Ecto neural progenitor cell (in vitro differentiated cells): ENCODE measurements at regions not wholly inside any gene's neighbourhood (a gene's known extent, or its start where the extent isn't known, plus 50 kb on each side); places are given as distances from the start of the nearest gene placed in this dataset.

Experiments used
- DNase-seq: peaks from one replicate; pipeline ENCODE4 v3.0.0-alpha.2; 2018; ENCODE audit warnings: low spot score

DNA sequence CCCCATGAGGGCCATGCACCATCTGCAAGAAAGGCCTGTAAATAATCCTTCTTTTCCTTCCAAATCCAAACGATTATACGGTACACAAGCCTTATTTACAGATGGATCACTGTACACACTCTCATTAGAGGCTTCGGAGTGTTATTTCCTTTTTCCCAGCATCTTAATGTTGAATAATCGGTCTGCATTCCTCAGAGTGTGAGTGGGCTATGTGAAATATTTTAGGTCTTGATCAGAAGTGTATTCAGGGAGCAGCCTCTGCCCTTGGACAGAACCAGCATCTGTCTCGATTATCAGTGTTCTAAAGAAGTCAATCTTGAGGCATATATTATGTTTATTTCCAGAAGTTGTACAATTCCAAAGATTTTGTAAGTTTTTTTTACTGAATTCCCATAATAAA, 340.6 kb downstream of the SEC23A start:
- DNase-seq, result no peak

DNA sequence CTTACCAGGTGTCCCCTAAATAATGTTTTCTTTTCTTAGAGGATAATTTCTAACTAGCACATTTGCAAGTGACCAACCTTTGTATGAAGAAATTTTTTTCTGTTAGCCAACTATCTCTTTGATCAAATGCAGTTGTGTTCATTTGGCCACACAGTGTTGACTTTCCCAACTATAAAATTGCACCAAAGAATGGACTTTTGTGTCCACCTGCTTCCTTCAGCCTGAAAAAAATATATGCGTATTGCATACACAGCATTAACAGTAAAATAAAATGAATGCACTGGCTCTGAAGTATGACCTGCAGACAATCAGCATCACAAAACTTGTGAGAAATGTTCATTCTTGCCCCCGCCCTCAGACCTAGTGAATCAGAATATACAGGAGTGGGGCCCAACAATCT, 342.0 kb downstream of the SEC23A start:
- DNase-seq, result no peak

DNA sequence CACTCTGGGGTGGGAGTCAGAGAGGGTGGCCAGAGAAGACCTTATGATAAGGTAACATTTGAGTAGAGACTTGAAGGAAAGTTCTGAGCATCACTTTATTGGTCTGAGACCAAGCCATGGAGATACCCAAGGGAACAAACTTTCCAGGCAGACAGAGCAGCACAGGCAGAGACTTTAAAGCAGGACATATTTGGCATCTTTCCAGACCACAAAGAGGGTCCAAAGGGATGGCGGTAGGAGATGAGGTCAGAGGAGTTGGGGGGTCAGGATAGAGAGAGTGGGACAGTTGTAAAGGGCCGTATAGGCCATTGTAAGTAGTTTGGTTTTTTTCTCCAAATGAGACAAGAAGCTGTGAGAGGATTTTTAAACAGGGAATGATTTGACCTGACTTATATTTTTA, 344.4 kb downstream of the SEC23A start:
- DNase-seq, result no peak

DNA sequence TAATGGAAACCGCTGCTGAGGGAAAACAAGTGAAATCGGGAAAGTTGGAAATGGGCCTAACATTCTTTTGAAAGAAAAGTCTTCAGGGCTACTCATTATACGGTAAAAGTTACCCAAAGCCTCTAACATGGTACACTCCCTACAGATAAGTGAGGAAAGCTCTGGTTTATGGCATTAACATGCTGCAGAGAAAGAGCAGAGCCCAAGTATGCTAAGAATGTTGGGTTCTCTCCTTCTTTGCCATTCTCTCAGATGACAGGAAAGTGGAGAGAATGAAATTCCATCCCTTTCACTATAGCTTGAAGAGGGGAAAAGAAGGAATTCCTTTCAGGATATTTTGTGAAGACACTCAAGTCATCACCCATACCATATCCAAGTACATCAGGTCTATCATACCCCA, 348.0 kb downstream of the SEC23A start:
- DNase-seq, result no peak

DNA sequence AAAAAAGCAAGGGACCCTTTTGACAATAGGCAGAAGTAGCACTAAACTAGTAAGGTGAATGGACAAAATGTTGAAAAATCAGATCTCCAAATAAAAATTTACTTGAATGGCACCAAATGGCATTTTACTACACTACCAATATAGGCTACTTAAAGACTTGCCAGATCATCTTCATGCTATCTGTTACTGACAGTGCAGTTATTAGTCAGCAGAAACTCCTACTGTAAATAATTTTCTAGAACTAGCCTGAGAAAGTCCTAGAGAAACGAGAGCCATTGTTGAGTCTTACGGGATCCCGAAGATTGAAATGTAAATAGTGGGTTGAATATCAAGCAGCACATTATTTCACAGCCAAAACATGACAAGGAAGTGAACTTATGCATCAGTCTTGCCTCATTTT, 350.3 kb downstream of the SEC23A start:
- DNase-seq, result no peak

DNA sequence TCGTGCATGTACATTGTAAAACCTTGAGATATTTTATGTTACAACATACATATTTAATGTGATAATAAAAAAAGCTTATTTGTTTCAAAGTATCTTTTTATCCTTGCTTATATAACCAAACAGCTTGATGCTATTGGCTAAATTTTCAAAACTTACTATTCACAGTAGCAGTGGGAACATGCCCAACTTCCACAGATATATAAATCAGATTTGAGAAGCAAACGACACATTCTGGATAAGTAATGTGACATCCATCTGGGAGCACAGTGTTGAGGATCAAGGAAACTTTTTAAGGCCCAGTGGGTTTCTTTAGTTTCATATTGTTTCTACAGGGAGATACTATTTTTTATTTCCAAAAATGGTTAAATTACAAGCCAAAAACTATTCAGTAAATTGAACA, 350.7 kb downstream of the SEC23A start:
- DNase-seq, result no peak

DNA sequence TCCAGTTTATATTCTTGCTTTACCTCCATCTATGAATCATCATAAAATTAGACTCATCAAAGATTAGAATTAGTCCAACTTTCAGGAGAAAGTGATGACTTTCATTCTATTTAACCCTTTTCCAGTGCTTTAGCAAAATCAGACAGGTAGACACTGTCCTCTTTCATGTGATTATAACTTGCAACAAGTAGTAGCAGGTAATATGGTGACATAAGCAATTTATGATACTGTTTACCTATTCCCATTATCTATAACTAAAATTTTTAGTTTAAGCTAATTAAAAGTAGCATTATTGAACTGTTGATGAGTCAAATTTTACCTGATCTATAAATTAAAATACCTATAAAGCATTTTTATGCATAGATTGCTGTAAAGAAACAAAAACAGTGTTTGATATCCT, 351.6 kb downstream of the SEC23A start:
- no peak for DNase-seq

DNA sequence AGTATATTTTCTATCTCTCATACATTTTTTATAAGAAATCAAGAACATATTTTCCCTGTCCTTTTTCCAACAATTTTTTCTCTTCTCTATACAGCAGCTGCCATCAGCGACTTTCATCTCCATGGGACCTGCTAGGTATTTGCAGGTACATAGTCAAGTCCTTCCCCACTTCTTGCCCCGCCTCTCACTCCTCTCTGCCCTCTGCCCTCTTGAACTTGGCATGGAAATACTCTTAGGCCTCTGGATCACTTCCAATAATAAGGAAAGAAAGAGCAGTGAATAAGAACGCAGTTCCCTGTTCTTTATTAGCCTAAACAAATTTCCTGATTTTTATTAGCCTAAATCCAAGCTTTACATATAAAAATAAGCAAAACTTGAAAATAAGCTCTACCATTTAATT, 353.1 kb downstream of the SEC23A start:
- DNase-seq, result no peak

DNA sequence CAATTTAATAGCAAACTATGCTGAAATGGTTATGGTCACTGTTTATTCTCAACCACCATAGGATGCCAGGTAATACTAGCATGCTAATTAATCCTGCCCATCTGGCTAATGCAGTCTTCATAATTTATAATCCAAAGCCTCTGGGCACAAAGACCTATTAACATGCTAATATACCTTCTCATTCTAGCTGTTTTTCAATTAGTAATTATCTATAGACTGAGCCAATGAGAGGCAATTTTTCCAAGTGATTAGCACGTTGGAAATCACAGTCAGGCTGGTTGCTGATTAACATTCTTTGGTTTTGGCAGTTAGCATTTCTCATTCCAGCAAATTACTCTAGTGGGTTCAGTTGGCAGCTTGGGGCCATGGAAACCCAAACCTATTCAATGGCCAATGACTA, 357.2 kb downstream of the SEC23A start:
- DNase-seq, result no peak

DNA sequence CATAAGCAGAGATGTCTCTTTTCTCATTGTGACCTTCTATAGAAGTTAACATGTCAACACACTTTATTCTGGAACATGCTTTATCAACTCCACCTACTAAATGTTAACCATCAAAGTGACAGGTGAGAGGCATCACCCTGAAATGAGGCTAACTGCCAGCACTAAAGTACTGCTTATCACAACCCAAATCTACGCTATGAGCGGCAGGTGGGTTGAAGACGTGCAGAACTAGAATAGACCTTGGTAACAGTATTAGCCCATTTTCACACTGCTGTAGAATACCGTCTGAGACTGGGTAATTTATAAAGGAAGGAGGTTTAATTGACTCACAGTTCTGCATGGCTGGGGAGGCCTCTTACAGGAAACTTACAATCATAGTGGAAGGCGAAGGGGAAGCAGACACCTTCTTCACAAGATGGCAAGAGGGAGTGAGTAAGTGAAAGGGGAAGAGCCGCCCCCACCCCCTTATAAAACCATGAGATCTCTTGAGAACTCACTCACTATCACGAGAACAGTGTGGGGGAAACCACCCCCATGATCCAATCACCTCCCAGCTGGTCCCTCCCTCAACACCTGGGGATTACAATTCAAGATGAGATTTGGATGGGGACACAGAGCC, 359.0 kb downstream of the SEC23A start:
- no peak for DNase-seq

DNA sequence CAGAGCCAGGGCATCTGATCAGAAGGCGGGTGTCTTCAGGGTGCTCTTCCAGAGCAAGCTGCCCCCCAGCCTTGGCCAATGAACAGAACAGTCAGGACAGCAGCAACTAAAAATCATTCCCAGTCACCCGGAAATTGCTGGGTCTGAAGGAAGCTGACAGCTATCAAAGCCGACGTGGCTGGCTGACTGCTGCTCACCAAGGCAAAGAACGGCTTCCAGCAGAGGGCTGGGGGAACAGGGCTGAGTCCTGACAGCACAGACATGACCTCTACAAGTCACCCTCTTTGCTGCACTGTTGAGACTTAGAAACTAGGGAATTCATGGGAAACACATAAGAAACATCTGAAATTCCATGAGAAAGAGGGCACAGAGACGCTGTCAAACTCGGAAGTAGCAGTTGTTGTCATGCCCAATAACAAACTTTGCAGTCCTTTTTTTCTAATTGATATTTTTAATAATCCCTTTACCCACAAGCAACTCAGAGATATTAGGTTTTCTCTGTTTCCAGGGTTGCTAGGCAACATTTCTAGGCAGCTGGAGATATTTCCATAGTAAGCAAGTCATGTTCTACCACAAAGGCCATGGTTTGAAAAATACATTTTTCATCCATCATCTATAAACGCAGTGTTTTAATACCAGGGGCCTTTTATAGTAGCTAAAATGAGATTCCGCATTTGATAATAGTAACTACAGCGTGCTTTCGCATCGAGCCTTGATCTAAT, 365.2 kb downstream of the SEC23A start:
- DNase-seq, result peak; percentile 49

DNA sequence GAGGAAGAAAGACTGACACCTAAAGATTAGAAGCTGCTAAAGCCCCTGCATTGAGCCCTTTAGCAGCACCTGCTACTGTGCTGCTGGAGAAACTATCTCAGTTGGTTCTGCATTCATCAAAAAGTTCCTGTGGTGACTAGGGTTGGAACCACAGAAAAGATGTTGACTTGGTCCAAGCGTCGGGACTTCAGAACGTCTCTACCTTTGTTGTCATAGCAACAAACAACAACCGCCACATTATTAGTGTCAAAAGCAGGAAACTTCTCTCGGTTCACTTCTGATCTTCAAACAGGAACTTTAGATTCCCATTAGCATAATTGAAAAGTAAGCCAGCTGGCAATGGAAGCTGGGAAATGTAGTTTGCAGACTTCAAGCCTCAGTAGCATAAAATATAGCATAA, 368.0 kb downstream of the SEC23A start:
- no peak for DNase-seq

DNA sequence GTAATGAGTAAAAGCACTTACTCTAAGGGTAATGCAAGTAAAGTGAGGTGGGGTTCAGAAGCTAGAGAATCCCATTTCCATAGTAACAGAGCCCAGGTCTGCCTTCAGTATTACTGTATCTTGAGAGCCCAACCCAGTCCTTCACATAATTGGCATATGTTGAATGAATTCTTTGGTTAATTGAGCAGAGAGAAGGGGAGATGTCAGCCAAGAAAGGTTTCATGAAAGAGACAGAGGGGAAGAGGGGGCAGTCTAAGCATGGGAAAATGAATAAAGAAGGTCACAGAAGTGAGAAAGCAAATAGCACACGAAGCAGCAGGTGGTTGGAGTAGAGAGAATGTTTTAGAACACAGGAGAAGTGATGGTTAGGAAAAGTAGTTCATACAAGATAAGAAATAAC, 371.1 kb downstream of the SEC23A start:
- no peak for DNase-seq

DNA sequence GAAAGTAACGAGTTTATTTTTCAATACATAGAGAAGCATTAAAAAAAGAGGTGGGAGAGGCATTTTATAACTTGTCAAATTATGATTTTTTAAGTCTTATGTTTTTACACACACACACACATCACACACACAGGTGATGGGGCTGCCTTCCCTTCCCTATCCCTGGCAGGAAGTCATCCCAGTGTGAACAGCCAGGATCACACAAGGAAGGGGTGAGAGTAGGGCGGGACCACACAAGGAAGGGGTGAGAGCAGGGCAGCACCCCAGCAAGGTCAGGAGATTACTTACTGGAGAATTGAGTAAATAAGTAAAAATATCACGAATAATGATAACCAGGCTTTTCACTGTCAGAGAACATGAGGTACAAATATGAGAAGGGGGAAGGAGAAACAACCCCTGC, 372.6 kb downstream of the SEC23A start:
- no peak for DNase-seq

DNA sequence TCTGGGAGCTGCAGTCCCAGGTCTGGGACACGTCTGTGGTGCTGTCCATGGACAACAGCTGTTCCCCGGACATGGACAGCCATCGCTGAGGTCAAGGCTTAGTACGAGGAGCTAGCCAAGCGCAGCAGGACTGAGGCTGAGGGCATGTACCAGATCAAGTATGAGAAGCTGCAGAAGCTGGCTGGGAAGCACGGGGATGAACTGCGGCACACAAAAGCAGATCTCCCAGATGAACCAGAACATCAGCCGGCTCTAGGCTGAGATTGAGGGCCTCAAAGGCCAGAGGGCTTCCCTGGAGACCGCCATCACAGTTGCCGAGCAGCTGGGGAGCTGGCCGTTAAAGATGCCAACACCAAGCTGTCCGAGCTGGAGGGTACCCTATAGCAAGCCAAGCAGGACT, 375.3 kb downstream of the SEC23A start:
- DNase-seq, result no peak

DNA sequence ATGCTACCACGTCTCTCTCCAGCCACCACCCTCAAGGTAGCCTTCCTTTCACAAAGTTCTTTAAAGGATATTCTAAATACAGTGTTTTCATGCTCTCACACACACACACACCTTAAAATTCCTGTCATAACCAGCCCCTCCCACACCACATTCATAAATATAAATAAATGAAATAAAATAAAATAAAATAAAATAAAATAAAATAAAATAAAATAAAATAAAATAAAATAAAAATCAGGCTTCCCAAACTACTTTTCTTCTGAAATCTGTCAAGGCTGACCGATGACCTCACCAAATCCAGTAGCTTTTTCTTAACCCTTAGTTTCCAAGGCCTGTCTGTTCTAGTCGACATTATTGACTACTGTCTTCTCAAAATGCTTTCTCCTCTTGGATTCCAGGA, 378.4 kb downstream of the SEC23A start:
- DNase-seq, result no peak

DNA sequence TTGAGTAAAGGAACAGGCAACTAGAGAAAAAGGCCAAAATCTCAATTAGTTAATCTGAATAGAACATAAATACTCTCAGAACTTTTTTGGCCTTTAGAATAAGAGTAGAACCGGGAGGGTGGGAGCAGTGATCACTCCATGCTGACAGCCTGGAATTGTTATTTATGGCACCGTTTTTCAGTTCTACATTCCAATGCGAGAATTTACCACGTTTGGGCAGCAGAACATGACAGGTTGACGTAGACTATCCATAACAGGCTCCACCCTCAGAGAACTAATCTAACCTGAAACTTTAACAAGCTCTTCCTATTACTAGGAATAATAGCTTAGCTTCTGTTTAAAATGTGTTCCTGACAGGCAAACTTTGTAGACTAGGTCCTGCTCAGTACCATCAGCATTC, 379.1 kb downstream of the SEC23A start:
- no peak for DNase-seq

DNA sequence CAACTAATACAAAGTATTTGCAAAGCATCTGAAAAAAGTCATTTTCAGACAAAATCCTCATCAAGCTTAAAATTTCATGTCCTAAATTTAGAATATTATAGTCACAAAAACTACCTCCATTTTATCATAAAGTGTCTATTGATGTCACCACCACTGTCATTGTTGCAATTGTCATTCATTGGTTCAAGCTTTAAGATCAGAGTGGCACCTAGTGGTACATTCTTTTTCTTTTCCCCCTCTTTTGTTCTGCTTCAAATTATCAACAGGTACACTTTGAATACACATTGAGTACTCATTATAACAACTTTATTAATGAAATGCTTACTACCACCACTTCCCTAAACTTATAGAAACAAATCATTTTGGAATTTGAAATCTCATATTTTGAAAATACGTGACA, 379.8 kb downstream of the SEC23A start:
- DNase-seq, result no peak

DNA sequence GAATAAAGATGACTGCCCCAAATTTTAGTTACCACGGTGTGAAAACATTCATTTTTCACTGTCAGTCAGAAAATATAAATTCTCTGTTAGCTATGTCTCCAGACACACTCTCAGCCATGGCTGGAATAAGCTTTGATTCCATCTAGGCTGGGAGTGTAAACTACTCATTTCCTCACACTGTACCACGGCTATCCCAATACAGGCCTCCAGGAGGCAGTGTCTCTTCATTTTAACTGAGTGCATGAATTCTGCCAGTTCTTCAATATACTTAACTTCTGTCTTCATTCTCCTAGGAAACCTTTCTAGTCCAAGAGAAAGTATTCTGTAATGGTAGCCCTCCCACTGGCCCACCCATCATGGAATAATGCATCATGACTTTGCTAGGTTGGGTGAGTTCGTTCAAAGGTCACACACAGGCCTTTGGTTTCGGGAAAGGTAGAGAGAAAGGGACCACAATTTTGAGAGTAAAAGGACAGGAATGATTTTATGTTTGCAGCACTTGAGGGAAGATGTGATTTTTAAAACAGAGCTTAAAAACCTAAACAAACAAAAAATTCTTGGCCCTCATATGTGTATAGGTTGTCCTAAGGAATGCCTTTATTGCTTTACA, 381.1 kb downstream of the SEC23A start:
- DNase-seq, result peak; percentile 64

DNA sequence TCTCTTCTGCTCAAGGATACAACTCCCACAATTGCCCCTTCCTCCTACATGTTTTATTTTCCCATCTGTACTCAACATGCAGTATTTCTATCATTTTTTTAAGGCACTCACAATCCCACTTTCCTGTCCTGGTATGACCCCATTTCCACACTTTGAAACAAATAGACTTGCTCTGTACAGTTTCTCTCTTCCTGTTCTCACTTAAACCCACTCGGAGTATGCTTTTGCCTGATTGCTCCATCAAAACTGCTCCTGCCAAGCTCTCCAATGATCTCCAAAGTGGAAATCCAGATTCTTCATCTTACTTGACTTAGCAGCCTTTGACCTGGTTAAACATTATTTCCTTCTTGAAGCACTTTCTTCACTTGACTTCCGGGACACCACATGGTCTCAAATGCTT, 384.5 kb downstream of the SEC23A start:
- no peak for DNase-seq

DNA sequence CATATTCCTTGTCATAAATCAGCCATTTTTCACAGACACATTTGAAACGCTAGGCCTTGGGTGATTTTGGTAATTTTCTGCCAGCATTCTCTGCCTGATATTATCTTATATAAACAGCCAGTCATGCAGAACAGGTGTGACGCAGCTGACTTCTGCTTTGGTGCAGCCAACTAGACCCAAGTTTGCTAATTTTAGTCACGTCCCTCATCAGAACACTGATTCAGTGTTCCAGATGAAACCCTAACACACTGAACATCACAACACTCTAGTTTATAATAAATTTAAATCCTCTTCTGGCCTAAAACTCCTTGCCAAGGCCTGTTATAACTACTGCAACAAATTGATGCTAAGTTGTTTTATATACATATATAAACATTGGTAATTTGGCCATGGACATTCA, 386.1 kb downstream of the SEC23A start:
- DNase-seq, result no peak

DNA sequence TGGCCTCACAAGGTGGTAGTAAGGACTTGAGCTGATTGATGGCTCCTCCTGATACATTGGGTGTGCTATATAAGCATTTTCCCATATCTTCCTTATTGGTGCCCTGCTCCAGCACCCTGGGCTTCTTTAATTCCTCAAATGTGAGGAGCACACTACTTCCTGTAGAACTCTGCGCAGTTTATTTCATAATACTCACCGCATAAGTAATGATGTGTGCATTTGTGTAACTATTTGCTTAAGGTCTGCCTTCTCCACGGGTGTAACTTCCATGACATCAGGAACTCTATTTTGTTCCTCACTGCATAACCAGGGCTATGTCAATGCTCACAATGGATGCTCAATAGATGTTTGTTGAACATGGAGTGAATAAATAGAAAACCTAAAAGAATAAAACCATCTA, 392.2 kb downstream of the SEC23A start:
- no peak for DNase-seq

DNA sequence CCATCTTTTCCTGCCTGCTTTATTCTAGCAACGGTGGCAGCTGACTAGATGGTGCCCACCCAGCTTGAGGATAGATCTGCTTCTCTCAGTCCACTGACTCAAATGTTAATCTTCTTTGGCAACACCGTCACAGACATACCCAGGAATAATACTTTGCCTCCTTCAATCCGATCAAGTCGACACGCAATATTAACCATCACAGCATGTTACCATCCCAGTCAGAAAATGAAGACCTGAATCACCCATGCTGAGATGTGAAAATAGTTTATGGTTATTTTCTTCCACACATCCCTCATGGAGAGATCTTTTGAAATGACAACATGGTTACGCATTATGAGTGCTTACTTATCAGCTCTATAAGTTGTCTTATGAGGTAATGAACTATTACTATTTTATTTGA, 392.8 kb downstream of the SEC23A start:
- DNase-seq, result no peak

DNA sequence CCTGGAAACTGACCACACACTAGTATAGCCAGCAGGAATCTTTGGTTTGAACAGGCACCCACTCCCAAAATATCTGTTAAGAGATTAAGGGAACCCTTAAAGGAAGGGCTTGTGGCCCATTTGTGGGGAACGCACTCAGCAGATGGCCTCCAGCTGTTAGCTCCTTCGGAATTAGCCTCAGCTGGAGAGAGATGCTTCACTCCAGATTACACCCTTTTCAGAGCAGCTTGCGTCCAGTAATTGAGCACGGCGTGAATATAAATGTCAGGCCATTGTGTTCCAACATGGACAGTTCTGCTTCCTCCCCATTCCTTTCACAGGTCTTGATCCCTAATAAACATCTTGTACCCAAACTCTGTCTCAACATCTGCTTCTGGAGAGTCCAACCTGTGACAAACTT, 397.8 kb downstream of the SEC23A start:
- DNase-seq, result no peak
